GM10248 (cell line): ENCODE measurements at regions not wholly inside any gene's neighbourhood (a gene's known extent, or its start where the extent isn't known, plus 50 kb on each side); places are given as distances from the start of the nearest gene placed in this dataset.

Source experiments
- CTCF ChIA-PET: fragments of 300-600 bp; sonication (Branson Sonifier 250); formaldehyde crosslinking; extraction: SDS; loops from one replicate; lab custom pipeline; 2021; ENCODE audit warnings: antibody characterized with exemption; lab: Yijun Ruan, JAX
- POLR2A ChIA-PET: fragments of 350-650 bp; sonication (Branson Sonifier 250); formaldehyde crosslinking; extraction: SDS; loops from one replicate; lab custom pipeline; 2020; ENCODE audit warnings: antibody characterized with exemption; lab: Yijun Ruan, JAX
- DNase-seq: peaks from one replicate; pipeline ENCODE4 v3.0.0; 2012; ENCODE audit errors: extremely low spot score
- CTCF ChIP-seq: IDR thresholded peaks from 2 replicates; pipeline ENCODE4 v1.5.1; 2012; ENCODE audit warnings: mild to moderate bottlenecking, low read depth; ENCODE audit errors: extremely low read depth, missing control alignments, control extremely low read depth

GRCh38 chr5:8600843-8601242 is 731.9 kb downstream of the MTRR start:
- no peak for DNase-seq
- no peak for TF ChIP-seq CTCF
- CTCF ChIA-PET = no interaction called here
- POLR2A ChIA-PET = no interaction called here

- ChIA-PET CTCF (no interaction called here), POLR2A (no interaction called here)
These were observed 732.9 kb downstream of the MTRR start for GRCh38 chr5:8601831-8602354.

GRCh38 chr5:8606231-8606630 is 737.3 kb downstream of the MTRR start:
- no peak for TF ChIP-seq CTCF
- POLR2A ChIA-PET = no interaction called here
- no peak for DNase-seq
- CTCF ChIA-PET = no interaction called here

More at GRCh38 chr5:8601831-8602354, 732.9 kb downstream of the MTRR start:
- no peak for TF ChIP-seq CTCF
- DNase-seq = no peak

- DNase-seq = no peak
- no peak for TF ChIP-seq CTCF
- POLR2A ChIA-PET = no interaction called here
- CTCF ChIA-PET = no interaction called here
These were observed 742.1 kb downstream of the MTRR start for GRCh38 chr5:8611067-8611466.

GRCh38 chr5:8613078-8613685 is 744.2 kb downstream of the MTRR start:
- POLR2A ChIA-PET = no interaction called here
- no peak for TF ChIP-seq CTCF
- DNase-seq = no peak
- CTCF ChIA-PET = no interaction called here

- CTCF ChIA-PET = no interaction called here
- no peak for TF ChIP-seq CTCF
These were observed 746.4 kb downstream of the MTRR start for GRCh38 chr5:8615142-8615858.

More at GRCh38 chr5:8615142-8615858, 746.4 kb downstream of the MTRR start:
- no peak for DNase-seq
- POLR2A ChIA-PET = no interaction called here
